ENCODE measurements at regions not wholly inside any gene's neighbourhood (a gene's known extent, or its start where the extent isn't known, plus 50 kb on each side); places are given as distances from the start of the nearest gene placed in this dataset.
"Not testable (repeated sequence)": the region's sequence is repeated elsewhere in the genome, so short reads cannot be mapped to it uniquely, and the experiment has no call there.

GRCh38 chr3:118196183-118196582 lies 838.5 kb downstream of the IGSF11 start:
- H3K9me3 Mint-ChIP-seq, result peaks cover 20% of the 10 kb centered on the region

GRCh38 chr3:118199044-118199443 lies 835.6 kb downstream of the IGSF11 start:
- Mint-ChIP-seq H3K9me3 (peaks cover 10% of the 10 kb centered on the region), H3K27ac (no peak overlapping the region), H3K4me1 (no peaks in the 10 kb centered on the region), H3K36me3 (no peaks in the 10 kb centered on the region), H3K27me3 (no peaks in the 10 kb centered on the region), H3K4me3 (no peak overlapping the region)
- POLR2A ChIA-PET, result no interaction called here
- ATAC-seq (ENCODE audit: low read depth), result no peak
- DNase-seq, result no peak

More at GRCh38 chr3:118196183-118196582, 838.5 kb downstream of the IGSF11 start:
- H3K4me3 Mint-ChIP-seq, result no peak overlapping the region
- no peaks in the 10 kb centered on the region for H3K4me1 Mint-ChIP-seq
- no peaks in the 10 kb centered on the region for H3K27me3 Mint-ChIP-seq
- no peak overlapping the region for H3K27ac Mint-ChIP-seq
- POLR2A ChIA-PET, result no interaction called here
- ATAC-seq (ENCODE audit: low read depth) (no peak), DNase-seq (no peak)
- no peaks in the 10 kb centered on the region for H3K36me3 Mint-ChIP-seq

- ATAC-seq (ENCODE audit: low read depth), result no peak
- POLR2A ChIA-PET, result no interaction called here
- H3K9me3 Mint-ChIP-seq, result peaks cover 2% of the 10 kb centered on the region
These were observed 830.5 kb downstream of the IGSF11 start for GRCh38 chr3:118204052-118204656.

GRCh38 chr3:118207271-118207670 lies 827.4 kb downstream of the IGSF11 start:
- H3K36me3 Mint-ChIP-seq, result no peaks in the 10 kb centered on the region
- H3K4me3 Mint-ChIP-seq, result no peak overlapping the region
- H3K4me1 Mint-ChIP-seq, result no peaks in the 10 kb centered on the region
- no peaks in the 10 kb centered on the region for H3K9me3 Mint-ChIP-seq
- H3K27me3 Mint-ChIP-seq, result no peaks in the 10 kb centered on the region
- no peak for DNase-seq
- H3K27ac Mint-ChIP-seq, result no peak overlapping the region
- ATAC-seq (ENCODE audit: low read depth), result no peak
- POLR2A ChIA-PET, result no interaction called here

More at GRCh38 chr3:118204052-118204656, 830.5 kb downstream of the IGSF11 start:
- Mint-ChIP-seq H3K36me3 (no peaks in the 10 kb centered on the region), H3K27me3 (no peaks in the 10 kb centered on the region), H3K27ac (no peak overlapping the region), H3K4me3 (no peak overlapping the region), H3K4me1 (no peaks in the 10 kb centered on the region)
- DNase-seq, result no peak

- Mint-ChIP-seq H3K27me3 (no peaks in the 10 kb centered on the region), H3K36me3 (no peaks in the 10 kb centered on the region), H3K4me3 (no peak overlapping the region), H3K4me1 (no peaks in the 10 kb centered on the region), H3K9me3 (peaks cover under 1% of the 10 kb centered on the region), H3K27ac (no peak overlapping the region)
- ATAC-seq (ENCODE audit: low read depth), result no peak
- POLR2A ChIA-PET, result no interaction called here
- no peak for DNase-seq
These were observed 826.0 kb downstream of the IGSF11 start for GRCh38 chr3:118208642-118209041.

- no peak overlapping the region for H3K4me3 Mint-ChIP-seq
- POLR2A ChIA-PET, result no interaction called here
- H3K36me3 Mint-ChIP-seq, result no peaks in the 10 kb centered on the region
These were observed 820.8 kb downstream of the IGSF11 start for GRCh38 chr3:118213892-118214291.

GRCh38 chr3:118226206-118226605 lies 808.4 kb downstream of the IGSF11 start:
- H3K9me3 Mint-ChIP-seq, result peaks cover 3% of the 10 kb centered on the region
- H3K27ac Mint-ChIP-seq, result no peak overlapping the region
- no peaks in the 10 kb centered on the region for H3K36me3 Mint-ChIP-seq

More at GRCh38 chr3:118213892-118214291, 820.8 kb downstream of the IGSF11 start:
- peaks cover 5% of the 10 kb centered on the region for H3K9me3 Mint-ChIP-seq
- no peak overlapping the region for H3K27ac Mint-ChIP-seq
- H3K4me1 Mint-ChIP-seq, result no peaks in the 10 kb centered on the region
- DNase-seq, result no peak
- ATAC-seq (ENCODE audit: low read depth), result no peak
- H3K27me3 Mint-ChIP-seq, result no peaks in the 10 kb centered on the region

GRCh38 chr3:118227191-118227590 lies 807.5 kb downstream of the IGSF11 start:
- Mint-ChIP-seq H3K27ac (no peak overlapping the region), H3K4me3 (no peak overlapping the region), H3K9me3 (peaks cover 3% of the 10 kb centered on the region), H3K36me3 (no peaks in the 10 kb centered on the region), H3K4me1 (no peaks in the 10 kb centered on the region), H3K27me3 (no peaks in the 10 kb centered on the region)
- ATAC-seq (ENCODE audit: low read depth) (no peak), DNase-seq (no peak)
- POLR2A ChIA-PET, result no interaction called here

More at GRCh38 chr3:118226206-118226605, 808.4 kb downstream of the IGSF11 start:
- Mint-ChIP-seq H3K27me3 (no peaks in the 10 kb centered on the region), H3K4me3 (no peak overlapping the region), H3K4me1 (no peaks in the 10 kb centered on the region)
- no peak for DNase-seq
- POLR2A ChIA-PET, result no interaction called here
- no peak for ATAC-seq (ENCODE audit: low read depth)

GRCh38 chr3:118228151-118228550 lies 806.5 kb downstream of the IGSF11 start:
- H3K4me1 Mint-ChIP-seq, result no peaks in the 10 kb centered on the region
- POLR2A ChIA-PET, result no interaction called here
- no peak overlapping the region for H3K4me3 Mint-ChIP-seq
- ATAC-seq (ENCODE audit: low read depth), result no peak
- no peaks in the 10 kb centered on the region for H3K27me3 Mint-ChIP-seq
- peaks cover 3% of the 10 kb centered on the region for H3K9me3 Mint-ChIP-seq
- no peak for DNase-seq
- H3K36me3 Mint-ChIP-seq, result no peaks in the 10 kb centered on the region
- H3K27ac Mint-ChIP-seq, result no peak overlapping the region

- no peak overlapping the region for H3K27ac Mint-ChIP-seq
- peaks cover 2% of the 10 kb centered on the region for H3K9me3 Mint-ChIP-seq
- H3K4me3 Mint-ChIP-seq, result no peak overlapping the region
- no peak for ATAC-seq (ENCODE audit: low read depth)
- POLR2A ChIA-PET, result no interaction called here
- no peak for DNase-seq
- no peaks in the 10 kb centered on the region for H3K36me3 Mint-ChIP-seq
- H3K4me1 Mint-ChIP-seq, result no peaks in the 10 kb centered on the region
- H3K27me3 Mint-ChIP-seq, result no peaks in the 10 kb centered on the region
These were observed 805.5 kb downstream of the IGSF11 start for GRCh38 chr3:118229196-118229595.

- no peak for ATAC-seq (ENCODE audit: low read depth)
- peaks cover 2% of the 10 kb centered on the region for H3K9me3 Mint-ChIP-seq
These were observed 803.1 kb downstream of the IGSF11 start for GRCh38 chr3:118231578-118231977.

GRCh38 chr3:118239253-118239652 lies 795.4 kb downstream of the IGSF11 start:
- no peak overlapping the region for H3K27ac Mint-ChIP-seq
- no peak overlapping the region for H3K4me3 Mint-ChIP-seq
- POLR2A ChIA-PET, result no interaction called here
- no peaks in the 10 kb centered on the region for H3K36me3 Mint-ChIP-seq
- no peaks in the 10 kb centered on the region for H3K27me3 Mint-ChIP-seq
- no peak for ATAC-seq (ENCODE audit: low read depth)
- H3K4me1 Mint-ChIP-seq, result no peaks in the 10 kb centered on the region
- no peak for DNase-seq
- H3K9me3 Mint-ChIP-seq, result no peaks in the 10 kb centered on the region

More at GRCh38 chr3:118231578-118231977, 803.1 kb downstream of the IGSF11 start:
- Mint-ChIP-seq H3K4me3 (no peak overlapping the region), H3K27me3 (no peaks in the 10 kb centered on the region), H3K4me1 (no peaks in the 10 kb centered on the region), H3K36me3 (no peaks in the 10 kb centered on the region), H3K27ac (no peak overlapping the region)
- no peak for DNase-seq
- POLR2A ChIA-PET, result no interaction called here

GRCh38 chr3:118244761-118245160 lies 789.9 kb downstream of the IGSF11 start:
- Mint-ChIP-seq H3K27ac (no peak overlapping the region), H3K4me1 (no peaks in the 10 kb centered on the region), H3K4me3 (no peak overlapping the region), H3K36me3 (no peaks in the 10 kb centered on the region), H3K27me3 (no peaks in the 10 kb centered on the region), H3K9me3 (no peaks in the 10 kb centered on the region)
- ATAC-seq (ENCODE audit: low read depth) (no peak), DNase-seq (no peak)
- POLR2A ChIA-PET, result no interaction called here

- Mint-ChIP-seq H3K9me3 (no peaks in the 10 kb centered on the region), H3K4me3 (no peak overlapping the region), H3K27ac (no peak overlapping the region), H3K4me1 (no peaks in the 10 kb centered on the region), H3K27me3 (no peaks in the 10 kb centered on the region), H3K36me3 (no peaks in the 10 kb centered on the region)
- no peak for DNase-seq
- no peak for ATAC-seq (ENCODE audit: low read depth)
- POLR2A ChIA-PET, result no interaction called here
These were observed 789.3 kb downstream of the IGSF11 start for GRCh38 chr3:118245312-118245711.

GRCh38 chr3:118258850-118259249 lies 775.8 kb downstream of the IGSF11 start:
- H3K4me1 Mint-ChIP-seq; ATAC-seq (ENCODE audit: low read depth); DNase-seq; H3K4me3 Mint-ChIP-seq; H3K27me3 Mint-ChIP-seq; POLR2A ChIA-PET; H3K36me3 Mint-ChIP-seq; H3K9me3 Mint-ChIP-seq; H3K27ac Mint-ChIP-seq: not testable (repeated sequence)
